ENCODE measurements at regions not wholly inside any gene's neighbourhood (a gene's known extent, or its start where the extent isn't known, plus 50 kb on each side); places are given as distances from the start of the nearest gene placed in this dataset.
"Not testable (repeated sequence)": the region's sequence is repeated elsewhere in the genome, so short reads cannot be mapped to it uniquely, and the experiment has no call there.

- peaks cover 0 to 2% (median 0%) of the 10 kb centered on the region in 3 donors for H3K27me3 Mint-ChIP-seq (ENCODE audit: low read depth in 3 of 3)
- no peak overlapping the region for H3K4me2 ChIP-seq (replicated peaks; ENCODE audit: extremely low read depth, low read length, poor library complexity, severe bottlenecking)
- H4K20me1 ChIP-seq (ENCODE audit: insufficient read depth, low read length): no peaks in the 10 kb centered on the region
- no CpG with 5 or more reads among the region's 1 CpG for WGBS (ENCODE audit: insufficient coverage)
- H3K9me3 ChIP-seq (replicated peaks in 1 of 2; ENCODE audit: control insufficient read depth in 1 of 2, insufficient read depth in 1 of 2, low read length in 2 of 2): no peaks in the 10 kb centered on the region
- no peak overlapping the region for H3K9ac ChIP-seq (ENCODE audit: insufficient read depth, low read length, poor library complexity, severe bottlenecking)
- no peaks in the 10 kb centered on the region for H3K4me1 Mint-ChIP-seq
- no peaks in the 10 kb centered on the region for H3K27me3 ChIP-seq (ENCODE audit: control insufficient read depth in 2 of 2, insufficient read depth in 2 of 2, low read length in 2 of 2)
- H2AFZ ChIP-seq (ENCODE audit: insufficient read depth, low read depth, low read length, poor library complexity, severe bottlenecking): no peak overlapping the region
- H3K36me3 Mint-ChIP-seq: no peaks in the 10 kb centered on the region
- no peak overlapping the region for H3K27ac Mint-ChIP-seq
- no peak overlapping the region for H3K4me3 ChIP-seq (replicated peaks in 1 of 3; ENCODE audit: low read depth in 2 of 3, low read length in 3 of 3)
- TF ChIP-seq CTCF (IDR thresholded peaks at IDR 0.05): no peak
- H3K79me2 ChIP-seq (ENCODE audit: insufficient read depth, low read length): no peaks in the 10 kb centered on the region
- H3K36me3 ChIP-seq (replicated peaks in 1 of 2; ENCODE audit: control insufficient read depth in 1 of 2, insufficient read depth in 2 of 2, low read length in 2 of 2): no peaks in the 10 kb centered on the region
- intact Hi-C loops (cut with micrococcal nuclease): no loop called here
- H3K9me3 Mint-ChIP-seq: peaks cover 0 to 4% (median under 1%) of the 10 kb centered on the region in 7 donors
- DNase-seq: no peak
- no peaks in the 10 kb centered on the region for H3K4me1 ChIP-seq (ENCODE audit: control insufficient read depth in 1 of 2, insufficient read depth in 2 of 2, low read length in 2 of 2)
- H3K4me3 Mint-ChIP-seq: no peak overlapping the region
- no peak overlapping the region for H3K27ac ChIP-seq (ENCODE audit: low read depth in 1 of 2, low read length in 2 of 2)
Observed at GRCh38 chr6:85077098-85077497, 312.7 kb upstream of the TBX18 start.

- H4K20me1 ChIP-seq (ENCODE audit: insufficient read depth, low read length); H3K4me3 ChIP-seq (replicated peaks in 1 of 3; ENCODE audit: low read depth in 2 of 3, low read length in 3 of 3); H3K79me2 ChIP-seq (ENCODE audit: insufficient read depth, low read length); H3K4me2 ChIP-seq (replicated peaks; ENCODE audit: extremely low read depth, low read length, poor library complexity, severe bottlenecking); H3K27me3 ChIP-seq (ENCODE audit: control insufficient read depth in 2 of 2, insufficient read depth in 2 of 2, low read length in 2 of 2); H3K4me3 Mint-ChIP-seq; intact Hi-C loops (cut with micrococcal nuclease); DNase-seq; H3K27me3 Mint-ChIP-seq (ENCODE audit: low read depth in 3 of 3); H2AFZ ChIP-seq (ENCODE audit: insufficient read depth, low read depth, low read length, poor library complexity, severe bottlenecking); H3K36me3 ChIP-seq (replicated peaks in 1 of 2; ENCODE audit: control insufficient read depth in 1 of 2, insufficient read depth in 2 of 2, low read length in 2 of 2); H3K4me1 Mint-ChIP-seq; H3K9me3 ChIP-seq (replicated peaks in 1 of 2; ENCODE audit: control insufficient read depth in 1 of 2, insufficient read depth in 1 of 2, low read length in 2 of 2); H3K9me3 Mint-ChIP-seq; H3K9ac ChIP-seq (ENCODE audit: insufficient read depth, low read length, poor library complexity, severe bottlenecking); H3K4me1 ChIP-seq (ENCODE audit: control insufficient read depth in 1 of 2, insufficient read depth in 2 of 2, low read length in 2 of 2); H3K27ac Mint-ChIP-seq; H3K36me3 Mint-ChIP-seq; H3K27ac ChIP-seq (ENCODE audit: low read depth in 1 of 2, low read length in 2 of 2): not testable (repeated sequence)
- no CpG with 5 or more reads among the region's 6 CpGs for WGBS (ENCODE audit: insufficient coverage)
Observed at GRCh38 chr6:85071845-85072244, 307.4 kb upstream of the TBX18 start.

Measured in CD14-positive monocyte (primary cell).